Prostate gland (tissue), 2 donors: ENCODE measurements at regions not wholly inside any gene's neighbourhood (a gene's known extent, or its start where the extent isn't known, plus 50 kb on each side); places are given as distances from the start of the nearest gene placed in this dataset.

Experiments used
- DNase-seq: peaks from one replicate; pipeline ENCODE4 v3.0.0-alpha.2; 2019; ENCODE audit warnings: low spot score
- H3K27ac ChIP-seq, 2 donors: fragments of 200-600 bp; sonication (generic); 2 replicates each; pipeline ENCODE4 v1.5.1; 2017 to 2019
- H3K27me3 ChIP-seq: fragments of 200-600 bp; sonication (generic); replicated peaks from 2 replicates; pipeline ENCODE4 v1.5.1; 2019; ENCODE audit not compliant: insufficient read depth
- H3K36me3 ChIP-seq, 2 donors: fragments of 200-600 bp; sonication (generic); 1 replicate in 1 of 2; 2 replicates in 1 of 2; pipeline versions ENCODE4 v1.5.1 to v1.8.1; 2017 to 2019
- H3K4me1 ChIP-seq: fragments of 200-600 bp; sonication (generic); replicated peaks from 2 replicates; pipeline ENCODE4 v1.5.1; 2019
- H3K4me3 ChIP-seq, 2 donors: fragments of 200-600 bp; sonication (generic); 2 replicates each; pipeline ENCODE4 v1.5.1; 2017 to 2019
- H3K9me3 ChIP-seq: fragments of 200-600 bp; sonication (generic); 2 replicates; pipeline ENCODE4 v1.5.1; 2017
- CTCF ChIP-seq, 4 experiments: fragments of 200-600 bp in 2 of 4; fragments of 450-650 bp in 2 of 4; sonication (generic) in 2 of 4; IDR thresholded peaks; 1 replicate in 3 of 4; 2 replicates in 1 of 4; pipeline ENCODE4 v1.5.1; 2016 to 2019; ENCODE audit warnings: antibody characterized with exemption in 4 of 4, mild to moderate bottlenecking in 2 of 4, moderate library complexity in 2 of 4
- POLR2A ChIP-seq: fragments of 450-650 bp; IDR thresholded peaks from one replicate; pipeline ENCODE4 v1.6.1; 2016; ENCODE audit warnings: antibody characterized with exemption, mild to moderate bottlenecking
- POLR2AphosphoS5 ChIP-seq: sonication (generic); formaldehyde crosslinking; IDR thresholded peaks from one replicate; pipeline ENCODE4 v1.6.1; 2017; ENCODE audit warnings: antibody characterized with exemption
- WGBS: methylation state at CpG from one replicate; pipeline ENCODE4 v1.1.5; 2018; 5-methylcytosine and 5-hydroxymethylcytosine counted together
- intact Hi-C: fragments of 100-400 bp; cut with DNase I; formaldehyde crosslinking; loops from one replicate; pipeline ENCODE4 v1.14.2; 2022

- Histone ChIP-seq H3K36me3 (no peaks in the 10 kb centered on the region), H3K27ac (no peak overlapping the region), H3K9me3 (no peaks in the 10 kb centered on the region), H3K4me3 (no peak overlapping the region), H3K27me3 (no peaks in the 10 kb centered on the region), H3K4me1 (no peaks in the 10 kb centered on the region)
- DNase-seq, result no peak
- TF ChIP-seq POLR2A, result no peak
- TF ChIP-seq CTCF (IDR thresholded peaks at IDR 0.05), result no peak
- TF ChIP-seq POLR2AphosphoS5, result no peak
- intact Hi-C loops, result no loop called here
- WGBS, result 97% methylated on average over 6 of the region's 6 CpGs
Observed at GRCh38 chr6:40932953-40933352, 106.1 kb downstream of the UNC5CL start.

GRCh38 chr6:40932366-40932765, 106.7 kb downstream of the UNC5CL start:
- Histone ChIP-seq H3K36me3 (no peaks in the 10 kb centered on the region), H3K9me3 (no peaks in the 10 kb centered on the region), H3K4me1 (no peaks in the 10 kb centered on the region), H3K27me3 (no peaks in the 10 kb centered on the region), H3K27ac (no peak overlapping the region), H3K4me3 (no peak overlapping the region)
- 84% methylated on average over 2 of the region's 2 CpGs for WGBS
- DNase-seq, result no peak
- intact Hi-C loops, result no loop called here
- no peak for TF ChIP-seq POLR2AphosphoS5
- no peak for TF ChIP-seq CTCF (IDR thresholded peaks at IDR 0.05)
- TF ChIP-seq POLR2A, result no peak

GRCh38 chr6:40931931-40932330, 107.1 kb downstream of the UNC5CL start:
- Histone ChIP-seq H3K27me3 (no peaks in the 10 kb centered on the region), H3K4me3 (no peak overlapping the region), H3K9me3 (no peaks in the 10 kb centered on the region), H3K27ac (no peak overlapping the region), H3K4me1 (no peaks in the 10 kb centered on the region), H3K36me3 (no peaks in the 10 kb centered on the region)
- intact Hi-C loops, result no loop called here
- 63% methylated on average over 1 of the region's 1 CpG for WGBS
- DNase-seq, result no peak
- TF ChIP-seq POLR2A, result no peak
- TF ChIP-seq CTCF (IDR thresholded peaks at IDR 0.05), result no peak
- no peak for TF ChIP-seq POLR2AphosphoS5

DNA sequence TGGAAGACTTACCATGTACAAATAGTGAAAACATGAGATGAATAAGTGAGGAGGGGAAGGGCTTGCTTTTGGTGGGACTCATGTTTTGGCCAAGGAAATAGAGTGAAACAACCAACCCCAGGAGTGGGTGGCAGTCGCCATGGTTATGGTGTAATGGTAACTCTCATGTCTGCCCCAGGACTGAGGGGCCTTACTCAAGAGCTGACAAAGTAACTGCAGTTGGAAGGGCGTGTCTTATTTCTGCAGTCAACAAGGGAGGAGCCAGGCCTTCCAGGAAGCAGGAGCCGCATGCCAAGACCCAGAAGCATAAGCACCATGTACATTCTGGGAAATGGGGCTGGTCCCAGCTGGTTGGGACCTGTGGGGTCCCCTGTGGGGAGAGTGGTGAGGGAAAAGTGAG, 108.5 kb downstream of the UNC5CL start:
- TF ChIP-seq POLR2AphosphoS5, result no peak
- TF ChIP-seq CTCF (IDR thresholded peaks at IDR 0.05), result no peak
- TF ChIP-seq POLR2A, result no peak
- H3K4me3 ChIP-seq, result no peak overlapping the region
- intact Hi-C loops, result no loop called here
- no peak overlapping the region for H3K27ac ChIP-seq
- no peaks in the 10 kb centered on the region for H3K4me1 ChIP-seq
- H3K27me3 ChIP-seq, result no peaks in the 10 kb centered on the region
- DNase-seq, result no peak
- H3K36me3 ChIP-seq, result no peaks in the 10 kb centered on the region
- 80% methylated on average over 3 of the region's 3 CpGs for WGBS
- H3K9me3 ChIP-seq, result no peaks in the 10 kb centered on the region

DNA sequence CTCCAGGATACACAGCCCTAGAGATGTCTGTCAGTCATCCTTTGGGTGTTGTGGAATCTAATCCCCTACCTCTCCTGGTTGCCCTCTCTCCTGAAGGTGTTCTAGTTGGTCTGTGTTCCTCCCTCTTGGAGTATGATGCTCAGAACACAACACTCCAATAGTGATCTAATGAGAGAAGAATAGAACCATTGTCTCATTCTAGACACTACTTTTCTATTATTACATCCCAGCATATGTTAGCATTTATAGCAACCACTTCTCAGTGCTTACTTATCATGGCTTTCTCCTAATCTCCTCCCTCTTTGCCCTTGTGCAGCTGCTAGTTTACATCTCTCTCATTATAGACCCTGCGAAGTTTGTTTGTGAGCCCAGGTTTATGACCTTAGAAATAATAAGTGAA, 109.0 kb downstream of the UNC5CL start:
- Histone ChIP-seq H3K36me3 (no peaks in the 10 kb centered on the region), H3K27ac (no peak overlapping the region), H3K4me1 (no peaks in the 10 kb centered on the region), H3K9me3 (no peaks in the 10 kb centered on the region), H3K27me3 (no peaks in the 10 kb centered on the region), H3K4me3 (no peak overlapping the region)
- no peak for TF ChIP-seq CTCF (IDR thresholded peaks at IDR 0.05)
- TF ChIP-seq POLR2A, result no peak
- no peak for TF ChIP-seq POLR2AphosphoS5
- 89% methylated on average over 1 of the region's 1 CpG for WGBS
- no peak for DNase-seq
- intact Hi-C loops, result no loop called here
